ENCODE measurements at regions not wholly inside any gene's neighbourhood (a gene's known extent, or its start where the extent isn't known, plus 50 kb on each side); places are given as distances from the start of the nearest gene placed in this dataset.

GRCh38 chr1:55490547-55490946 is 275.4 kb upstream of the USP24 start:
- TF ChIP-seq EZH2phosphoT487 (IDR thresholded peaks at IDR 0.05; ENCODE audit: borderline replicate concordance, low read depth, low read length) (no peak), CTCF (conservative IDR thresholded peaks at IDR 0.05; ENCODE audit: low read length) (no peak)
- Histone ChIP-seq H3K4me3 (ENCODE audit: low read depth, low read length, poor library complexity, severe bottlenecking) (no peak overlapping the region), H3K27ac (ENCODE audit: low read depth, low read length, poor library complexity, severe bottlenecking) (no peak overlapping the region), H3K4me1 (ENCODE audit: insufficient read depth, low read length, poor library complexity, severe bottlenecking) (no peaks in the 10 kb centered on the region), H3K9me2 (ENCODE audit: insufficient read depth, low read length) (no peaks in the 10 kb centered on the region), H2AFZ (ENCODE audit: low read length) (no peak overlapping the region), H3K36me3 (ENCODE audit: insufficient read depth, low read length) (no peaks in the 10 kb centered on the region), H3K79me2 (ENCODE audit: insufficient read depth, low read depth, low read length) (no peaks in the 10 kb centered on the region), H4K20me1 (ENCODE audit: insufficient read depth, low read length) (no peaks in the 10 kb centered on the region), H3K9me3 (ENCODE audit: low read length) (no peaks in the 10 kb centered on the region), H3K4me2 (ENCODE audit: low read length) (no peak overlapping the region)
- ChIA-PET CTCF (ENCODE audit: unreplicated experiment) (no interaction called here), POLR2A (interaction anchor here (0.6 to 0.7 kb wide), 2 partner anchors 398 to 527 kb away, joined by 3 to 4 read pairs; no protein-coding TSS in a partner anchor)
- no TSS peak for BruUV-seq (replicated peaks)
- intact Hi-C loops (cut with micrococcal nuclease; ENCODE audit: unreplicated experiment): no loop called here
- DNase-seq (ENCODE audit: low spot score): no peak

DNA sequence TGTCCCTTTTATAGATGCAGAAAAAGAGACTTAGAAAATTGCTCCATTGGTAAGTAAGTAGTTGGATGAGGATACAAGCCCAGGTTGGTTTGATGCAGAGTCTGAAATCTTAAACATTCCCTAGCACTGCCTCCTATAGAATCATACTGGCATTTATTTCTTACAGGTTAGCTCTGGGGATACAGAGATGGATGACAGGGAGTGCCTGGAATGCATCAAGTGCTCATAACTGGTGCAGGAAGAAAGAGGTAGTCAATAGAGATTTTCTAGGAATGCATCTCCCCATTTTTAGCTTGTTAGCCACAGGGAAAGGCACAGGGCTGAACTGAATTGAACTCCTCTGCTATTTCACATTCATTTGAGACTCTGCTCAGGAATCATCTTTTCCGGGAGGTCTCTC is 269.0 kb upstream of the USP24 start:
- POLR2A ChIA-PET: no interaction called here
- BruUV-seq (replicated peaks): no TSS peak

GRCh38 chr1:55483523-55483922 is 268.4 kb upstream of the USP24 start:
- Histone ChIP-seq H3K4me2 (ENCODE audit: low read length) (no peak overlapping the region), H2AFZ (ENCODE audit: low read length) (no peak overlapping the region), H3K79me2 (ENCODE audit: insufficient read depth, low read depth, low read length) (no peaks in the 10 kb centered on the region), H4K20me1 (ENCODE audit: insufficient read depth, low read length) (no peaks in the 10 kb centered on the region), H3K27ac (ENCODE audit: low read depth, low read length, poor library complexity, severe bottlenecking) (no peak overlapping the region), H3K36me3 (ENCODE audit: insufficient read depth, low read length) (no peaks in the 10 kb centered on the region), H3K9me3 (ENCODE audit: low read length) (no peaks in the 10 kb centered on the region), H3K9me2 (ENCODE audit: insufficient read depth, low read length) (no peaks in the 10 kb centered on the region), H3K4me3 (ENCODE audit: low read depth, low read length, poor library complexity, severe bottlenecking) (no peak overlapping the region), H3K4me1 (ENCODE audit: insufficient read depth, low read length, poor library complexity, severe bottlenecking) (no peaks in the 10 kb centered on the region)
- intact Hi-C loops (cut with micrococcal nuclease; ENCODE audit: unreplicated experiment): no loop called here
- peak; percentile 0 for DNase-seq (ENCODE audit: low spot score)
- ChIA-PET POLR2A (no interaction called here), CTCF (ENCODE audit: unreplicated experiment) (no interaction called here)
- no TSS peak for BruUV-seq (replicated peaks)
- no peak for TF ChIP-seq EZH2phosphoT487 (IDR thresholded peaks at IDR 0.05; ENCODE audit: borderline replicate concordance, low read depth, low read length)
- TF ChIP-seq CTCF (conservative IDR thresholded peaks at IDR 0.05; ENCODE audit: low read length): peak; percentile 24; the same call in 1 of the 2 replicates

More for the DNA sequence above, 269.0 kb upstream of the USP24 start:
- Histone ChIP-seq H4K20me1 (ENCODE audit: insufficient read depth, low read length) (no peaks in the 10 kb centered on the region), H3K9me3 (ENCODE audit: low read length) (no peaks in the 10 kb centered on the region), H3K79me2 (ENCODE audit: insufficient read depth, low read depth, low read length) (no peaks in the 10 kb centered on the region), H3K9me2 (ENCODE audit: insufficient read depth, low read length) (no peaks in the 10 kb centered on the region), H3K4me1 (ENCODE audit: insufficient read depth, low read length, poor library complexity, severe bottlenecking) (no peaks in the 10 kb centered on the region), H3K36me3 (ENCODE audit: insufficient read depth, low read length) (no peaks in the 10 kb centered on the region), H3K4me2 (ENCODE audit: low read length) (no peak overlapping the region), H3K4me3 (ENCODE audit: low read depth, low read length, poor library complexity, severe bottlenecking) (no peak overlapping the region), H2AFZ (ENCODE audit: low read length) (no peak overlapping the region), H3K27ac (ENCODE audit: low read depth, low read length, poor library complexity, severe bottlenecking) (no peak overlapping the region)
- intact Hi-C loops (cut with micrococcal nuclease; ENCODE audit: unreplicated experiment): no loop called here
- TF ChIP-seq CTCF (conservative IDR thresholded peaks at IDR 0.05; ENCODE audit: low read length) (no peak), EZH2phosphoT487 (IDR thresholded peaks at IDR 0.05; ENCODE audit: borderline replicate concordance, low read depth, low read length) (no peak)
- DNase-seq (ENCODE audit: low spot score): no peak
- CTCF ChIA-PET (ENCODE audit: unreplicated experiment): no interaction called here
